Left ventricle myocardium inferior (tissue), 1 donor: ENCODE measurements at regions not wholly inside any gene's neighbourhood (a gene's known extent, or its start where the extent isn't known, plus 50 kb on each side); places are given as distances from the start of the nearest gene placed in this dataset.
"Not testable (repeated sequence)": the region's sequence is repeated elsewhere in the genome, so short reads cannot be mapped to it uniquely, and the experiment has no call there.

Experiments used
- DNase-seq: peaks from one replicate; pipeline ENCODE4 v3.0.0-alpha.2; 2020
- H3K27ac ChIP-seq: fragments of 200-600 bp; replicated peaks from 2 replicates; pipeline ENCODE4 v1.8.0; 2021
- H3K27me3 ChIP-seq: fragments of 200-600 bp; 2 replicates; pipeline ENCODE4 v1.8.0; 2021; ENCODE audit warnings: low read depth
- H3K36me3 ChIP-seq: fragments of 200-600 bp; 2 replicates; pipeline ENCODE4 v1.8.0; 2021
- H3K4me1 ChIP-seq: fragments of 200-600 bp; 2 replicates; pipeline ENCODE4 v1.8.0; 2021
- H3K4me3 ChIP-seq: fragments of 200-600 bp; 2 replicates; pipeline ENCODE4 v1.8.0; 2021; ENCODE audit warnings: mild to moderate bottlenecking, moderate library complexity
- H3K9me3 ChIP-seq: fragments of 200-600 bp; replicated peaks from 2 replicates; pipeline ENCODE4 v1.8.0; 2021
- CTCF ChIP-seq: fragments of 200-600 bp; IDR thresholded peaks from 2 replicates; pipeline ENCODE4 v1.8.0; 2021; ENCODE audit warnings: antibody characterized with exemption, mild to moderate bottlenecking, borderline replicate concordance
- intact Hi-C: fragments of 100-400 bp; cut with micrococcal nuclease; formaldehyde crosslinking; loops from one replicate; pipeline ENCODE4 v1.11.0; 2022
- donor health status: DM: no; HTN: yes; CAD: no; lungs with severe emphysema.

DNA sequence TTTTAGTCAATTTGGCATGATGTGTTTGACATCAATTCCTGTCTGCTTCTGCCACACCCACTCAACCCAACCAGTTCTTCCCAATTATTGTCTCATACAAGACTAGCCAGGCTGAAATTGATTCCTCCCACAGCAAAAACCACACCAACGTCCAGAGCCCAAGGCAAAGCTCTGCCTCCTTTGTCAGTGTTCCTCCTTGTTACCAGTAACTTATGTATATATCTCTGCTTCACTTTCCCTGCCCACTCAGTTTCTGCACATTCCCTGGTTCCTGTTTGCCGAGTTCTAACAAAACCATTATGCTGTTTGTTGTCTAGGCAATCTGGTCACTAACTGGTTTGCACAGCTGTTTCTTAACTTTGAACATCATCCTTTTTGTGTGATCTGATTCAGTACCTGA lies 547.9 kb upstream of the PTCHD4 start:
- H3K27ac ChIP-seq, result no peak overlapping the region
- no peak for DNase-seq
- TF ChIP-seq CTCF, result no peak
- no peaks in the 10 kb centered on the region for H3K9me3 ChIP-seq
- H3K4me3 ChIP-seq, result no peak overlapping the region
- no peaks in the 10 kb centered on the region for H3K27me3 ChIP-seq
- intact Hi-C loops, result no loop called here
- H3K4me1 ChIP-seq, result no peaks in the 10 kb centered on the region
- no peaks in the 10 kb centered on the region for H3K36me3 ChIP-seq

DNA sequence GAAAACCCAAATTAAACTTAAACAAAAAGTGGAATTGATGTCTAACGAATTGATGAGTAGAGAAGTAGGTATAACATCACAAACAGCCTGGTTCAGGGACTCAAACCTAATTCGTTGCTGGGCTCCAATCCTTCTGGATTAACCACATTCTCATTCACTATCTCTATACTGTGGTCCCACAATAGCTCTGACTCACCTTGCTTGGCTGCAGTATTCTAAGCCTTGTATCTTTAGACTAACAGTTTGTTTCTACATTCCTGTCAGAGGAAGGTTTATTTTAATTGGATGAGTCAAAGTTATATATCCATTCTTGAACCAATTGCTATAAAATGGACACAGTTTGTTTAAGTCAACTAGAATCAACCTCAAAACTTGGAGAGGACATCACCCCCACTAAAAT lies 530.5 kb upstream of the PTCHD4 start:
- intact Hi-C loops, result no loop called here
- Histone ChIP-seq H3K27ac (no peak overlapping the region), H3K36me3 (no peaks in the 10 kb centered on the region), H3K4me1 (no peaks in the 10 kb centered on the region), H3K4me3 (no peak overlapping the region), H3K9me3 (peaks cover 28% of the 10 kb centered on the region), H3K27me3 (no peaks in the 10 kb centered on the region)
- DNase-seq, result no peak
- TF ChIP-seq CTCF, result no peak

GRCh38 chr6:48638796-48639195 lies 527.8 kb upstream of the PTCHD4 start:
- DNase-seq, H3K4me1 ChIP-seq, H3K27ac ChIP-seq, H3K4me3 ChIP-seq, H3K27me3 ChIP-seq, intact Hi-C loops, H3K36me3 ChIP-seq: not testable (repeated sequence)
- peaks cover 17% of the 10 kb centered on the region for H3K9me3 ChIP-seq

- no peaks in the 10 kb centered on the region for H3K36me3 ChIP-seq
- TF ChIP-seq CTCF, result no peak
- H3K27ac ChIP-seq, result no peak overlapping the region
- H3K27me3 ChIP-seq, result no peaks in the 10 kb centered on the region
- no peak for DNase-seq
- no peaks in the 10 kb centered on the region for H3K9me3 ChIP-seq
- no peak overlapping the region for H3K4me3 ChIP-seq
- intact Hi-C loops, result no loop called here
- H3K4me1 ChIP-seq, result no peaks in the 10 kb centered on the region
These were observed 519.5 kb upstream of the PTCHD4 start for GRCh38 chr6:48630511-48630910.

DNA sequence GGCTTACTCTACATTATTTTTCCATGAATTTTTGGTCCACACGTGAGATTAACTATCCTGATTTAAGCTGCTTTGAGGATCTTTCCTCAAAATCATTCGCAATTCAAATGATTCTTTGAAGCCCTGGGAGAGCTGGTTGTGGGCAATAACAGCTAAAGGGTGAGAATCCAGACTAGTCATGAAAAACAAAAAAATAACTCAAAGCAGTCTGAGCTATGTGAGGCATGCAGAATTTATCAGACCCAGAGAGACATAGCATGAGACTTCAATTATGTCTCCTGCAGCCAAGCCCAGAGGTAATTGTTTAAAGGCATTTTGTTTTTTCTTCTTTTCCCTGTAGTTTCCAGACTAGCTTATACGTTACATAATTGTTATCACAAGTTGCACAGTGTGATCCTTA lies 517.3 kb upstream of the PTCHD4 start:
- Histone ChIP-seq H3K9me3 (no peaks in the 10 kb centered on the region), H3K36me3 (no peaks in the 10 kb centered on the region), H3K4me1 (no peaks in the 10 kb centered on the region), H3K27me3 (no peaks in the 10 kb centered on the region), H3K27ac (no peak overlapping the region), H3K4me3 (no peak overlapping the region)
- no peak for DNase-seq
- no peak for TF ChIP-seq CTCF
- intact Hi-C loops, result no loop called here

- Histone ChIP-seq H3K4me1 (no peaks in the 10 kb centered on the region), H3K9me3 (no peaks in the 10 kb centered on the region), H3K27ac (no peak overlapping the region), H3K4me3 (no peak overlapping the region), H3K36me3 (no peaks in the 10 kb centered on the region), H3K27me3 (no peaks in the 10 kb centered on the region)
- intact Hi-C loops, result no loop called here
- no peak for TF ChIP-seq CTCF
- DNase-seq, result no peak
These were observed 515.4 kb upstream of the PTCHD4 start for GRCh38 chr6:48626421-48626820.
